Panc1 (cell line): ENCODE measurements at regions not wholly inside any gene's neighbourhood (a gene's known extent, or its start where the extent isn't known, plus 50 kb on each side); places are given as distances from the start of the nearest gene placed in this dataset.

Experiments
- ATAC-seq: fragments of 200-7000 bp; cut with Tn5 transposase; 2 replicates; pipeline ENCODE4 v1.9.1; 2020; ENCODE audit warnings: mild to moderate bottlenecking, moderate library complexity
- BruUV-seq: library from RNA; stranded (reverse); fragments of 400-500 nt; replicated peaks from 2 replicates; lab custom pipeline; 2021; lab: Mats Ljungman, UMichigan
- CTCF ChIA-PET: fragments of 300-600 bp; sonication (Branson Sonifier 250); formaldehyde crosslinking; loops from one replicate; lab custom pipeline; 2022; ENCODE audit warnings: antibody characterized with exemption; lab: Charles Lee
- POLR2A ChIA-PET: fragments of 300-600 bp; sonication (Branson Sonifier 250); formaldehyde crosslinking; loops from one replicate; lab custom pipeline; 2022; ENCODE audit warnings: antibody characterized with exemption; lab: Charles Lee
- DNase-seq: peaks from one replicate; pipeline ENCODE4 v3.0.0-alpha.2; 2010; ENCODE audit warnings: low read depth, low spot score
- H3K27ac ChIP-seq: 2 replicates; pipeline ENCODE4 v1.5.1; 2011; ENCODE audit warnings: mild to moderate bottlenecking, low read length, inconsistent platforms
- H3K27me3 ChIP-seq: fragments of 200-500 bp; sonication (Bioruptor generic); 2 replicates; pipeline ENCODE4 v1.6.0; 2014; ENCODE audit warnings: low read length, inconsistent platforms; ENCODE audit not compliant: control insufficient read depth, insufficient read depth
- H3K36me3 ChIP-seq: fragments of 200-500 bp; sonication (Bioruptor generic); 2 replicates; pipeline ENCODE4 v1.5.1; 2014; ENCODE audit warnings: inconsistent platforms, mild to moderate bottlenecking, low read length, moderate library complexity; ENCODE audit not compliant: control insufficient read depth, insufficient read depth
- H3K4me1 ChIP-seq: 2 replicates; pipeline ENCODE4 v1.5.1; 2011; ENCODE audit warnings: inconsistent platforms, mild to moderate bottlenecking, low read length, moderate library complexity; ENCODE audit not compliant: control insufficient read depth, insufficient read depth
- H3K4me3 ChIP-seq, 2 experiments: 2 replicates each; pipeline ENCODE4 v1.5.1; 2011 to 2012; ENCODE audit warnings: low read depth in 2 of 2, low read length in 2 of 2, mild to moderate bottlenecking in 2 of 2, inconsistent platforms in 1 of 2, moderate library complexity in 1 of 2
- H3K9me3 ChIP-seq: fragments of 200-500 bp; sonication (Bioruptor generic); 2 replicates; pipeline ENCODE4 v1.5.1; 2014; ENCODE audit warnings: low read depth, mild to moderate bottlenecking, inconsistent platforms, low read length, moderate library complexity; ENCODE audit not compliant: control insufficient read depth, insufficient read depth
- CTCF ChIP-seq: fragments of 450-650 bp; IDR thresholded peaks from 2 replicates; pipeline ENCODE4 v1.5.1; 2017; ENCODE audit warnings: mild to moderate bottlenecking
- POLR2AphosphoS5 ChIP-seq: IDR thresholded peaks from 2 replicates; pipeline ENCODE4 v1.6.1; 2012; ENCODE audit warnings: mild to moderate bottlenecking, low read depth, low read length, moderate library complexity
- REST ChIP-seq, 2 experiments: IDR thresholded peaks; 2 replicates each; pipeline ENCODE4 v1.6.1; 2011 to 2012; ENCODE audit warnings: low read depth in 2 of 2, control low read depth in 1 of 2, low read length in 1 of 2, mild to moderate bottlenecking in 1 of 2, moderate library complexity in 1 of 2; ENCODE audit not compliant: insufficient read depth in 1 of 2
- SIN3A ChIP-seq: IDR thresholded peaks from 2 replicates; pipeline ENCODE4 v1.6.1; 2012; ENCODE audit warnings: low read depth, mild to moderate bottlenecking, low read length, moderate library complexity, borderline replicate concordance; ENCODE audit not compliant: insufficient read depth
- TCF7L2 ChIP-seq: IDR thresholded peaks from 2 replicates; pipeline ENCODE4 v1.6.1; 2011; ENCODE audit warnings: mild to moderate bottlenecking, low read depth, low read length, inconsistent platforms
- in situ Hi-C: cut with HindIII; loops from 2 replicates; pipeline ENCODE4 v1.10.0; 2016; ENCODE audit warnings: low sequenced_read_pairs, low pct_unique_long_range_greater_than_20kb
- intact Hi-C: fragments of 100-400 bp; cut with micrococcal nuclease; formaldehyde crosslinking; loops from one replicate; pipeline ENCODE4 v1.10.0; 2022; ENCODE audit not compliant: unreplicated experiment

GRCh38 chr1:218694636-218695035 lies 349.5 kb downstream of the TGFB2 start:
- POLR2A ChIA-PET: no interaction called here
- in situ Hi-C loops (no loop called here), intact Hi-C loops (loop anchor here (10.0 kb wide), 1 partner anchor 370 kb away; no protein-coding TSS in a partner anchor)
- ATAC-seq (no peak), DNase-seq (no peak)
- no TSS peak for BruUV-seq
- no peak overlapping the region for H3K4me3 ChIP-seq
- no peak for TF ChIP-seq POLR2AphosphoS5
- no peak for TF ChIP-seq REST (IDR thresholded peaks at IDR 0.05; ENCODE audit: insufficient read depth in 1 of 2, low read depth in 2 of 2, low read length in 1 of 2)
- TF ChIP-seq SIN3A: no peak
- no peak for TF ChIP-seq CTCF
- TF ChIP-seq TCF7L2: no peak
- CTCF ChIA-PET: no interaction called here
- H3K27ac ChIP-seq: peak overlapping the region; percentile 58; the same call in 1 of the 2 replicates
- H3K27me3 ChIP-seq: no peaks in the 10 kb centered on the region
- no peaks in the 10 kb centered on the region for H3K36me3 ChIP-seq
- H3K4me1 ChIP-seq: peaks cover 9% of the 10 kb centered on the region; the same call in 1 of the 2 replicates
- no peaks in the 10 kb centered on the region for H3K9me3 ChIP-seq

GRCh38 chr1:218695525-218695924 lies 350.4 kb downstream of the TGFB2 start:
- ChIA-PET CTCF (interaction anchor here (0.7 kb wide), 1 partner anchor 185 kb away, joined by 4 read pairs; no protein-coding TSS in a partner anchor), POLR2A (interaction anchor here (0.6 kb wide), 1 partner anchor 350 kb away, joined by 3 read pairs; no protein-coding TSS in a partner anchor)
- Histone ChIP-seq H3K27me3 (no peaks in the 10 kb centered on the region), H3K4me3 (no peak overlapping the region), H3K36me3 (no peaks in the 10 kb centered on the region), H3K4me1 (peaks cover 9% of the 10 kb centered on the region; the same call in 1 of the 2 replicates), H3K27ac (peak overlapping the region; percentile 55; the same call in 1 of the 2 replicates), H3K9me3 (no peaks in the 10 kb centered on the region)
- BruUV-seq: no TSS peak
- DNase-seq: no peak
- intact Hi-C loops (loop anchor here (10.0 kb wide), 1 partner anchor 369 kb away; no protein-coding TSS in a partner anchor), in situ Hi-C loops (no loop called here)
- ATAC-seq: no peak
- TF ChIP-seq CTCF (no peak), REST (IDR thresholded peaks at IDR 0.05; ENCODE audit: insufficient read depth in 1 of 2, low read depth in 2 of 2, low read length in 1 of 2) (no peak), POLR2AphosphoS5 (no peak), TCF7L2 (no peak)
